Esophagus muscularis mucosa (tissue), 4 donors: ENCODE measurements at regions not wholly inside any gene's neighbourhood (a gene's known extent, or its start where the extent isn't known, plus 50 kb on each side); places are given as distances from the start of the nearest gene placed in this dataset.

Experiments used
- DNase-seq: peaks from one replicate; pipeline ENCODE4 v3.0.0-alpha.2; 2017; ENCODE audit errors: extremely low spot score
- H3K27ac ChIP-seq, 4 donors: fragments of 200-600 bp; sonication (generic); replicated peaks in 1 of 4; 1 replicate in 3 of 4; 2 replicates in 1 of 4; pipeline ENCODE4 v1.5.1; 2016 to 2019; ENCODE audit warnings: mild to moderate bottlenecking in 1 of 4
- H3K27me3 ChIP-seq, 4 donors: fragments of 200-600 bp; sonication (generic); one replicate each; pipeline versions ENCODE4 v1.5.1 to v1.6.0; 2016 to 2019
- H3K36me3 ChIP-seq, 4 donors: fragments of 200-600 bp; sonication (generic); one replicate each; pipeline ENCODE4 v1.5.1; 2016 to 2019
- H3K4me1 ChIP-seq, 4 donors: fragments of 200-600 bp; sonication (generic); one replicate each; pipeline ENCODE4 v1.5.1; 2016 to 2019
- H3K4me3 ChIP-seq, 4 donors: fragments of 200-600 bp; sonication (generic); 1 replicate in 2 of 4; 2 replicates in 2 of 4; pipeline ENCODE4 v1.5.1; 2016 to 2019; ENCODE audit warnings: mild to moderate bottlenecking in 4 of 4, moderate library complexity in 1 of 4
- H3K9me3 ChIP-seq, 4 donors: fragments of 200-600 bp; sonication (generic); 1 replicate in 3 of 4; 2 replicates in 1 of 4; pipeline ENCODE4 v1.5.1; 2016 to 2019
- CTCF ChIP-seq, 3 experiments: fragments of 200-600 bp in 2 of 3; fragments of 450-650 bp in 1 of 3; sonication (generic) in 2 of 3; IDR thresholded peaks; one replicate each; pipeline ENCODE4 v1.5.1; 2017 to 2019; ENCODE audit warnings: antibody characterized with exemption in 3 of 3, mild to moderate bottlenecking in 2 of 3, moderate library complexity in 1 of 3
- EP300 ChIP-seq: sonication (generic); formaldehyde crosslinking; IDR thresholded peaks from one replicate; pipeline ENCODE4 v1.6.1; 2017; ENCODE audit warnings: antibody characterized with exemption
- POLR2A ChIP-seq: fragments of 450-650 bp; IDR thresholded peaks from one replicate; pipeline ENCODE4 v1.6.1; 2017; ENCODE audit warnings: antibody characterized with exemption, moderate library complexity, mild to moderate bottlenecking, low read depth
- POLR2AphosphoS5 ChIP-seq, 2 donors: sonication (generic); formaldehyde crosslinking; IDR thresholded peaks; one replicate each; pipeline ENCODE4 v1.6.1; 2017; ENCODE audit warnings: antibody characterized with exemption in 2 of 2
- whole genome bisulfite sequencing: methylation state at CpG from one replicate; pipeline ENCODE4 v1.1.5; 2018; 5-methylcytosine and 5-hydroxymethylcytosine counted together
- intact Hi-C: fragments of 100-400 bp; cut with DNase I; formaldehyde crosslinking; loops from one replicate; pipeline ENCODE4 v1.15.1; 2023

- no peak for TF ChIP-seq POLR2A
- TF ChIP-seq POLR2AphosphoS5 (IDR thresholded peaks at IDR 0.05): no peak
- TF ChIP-seq EP300: no peak
- TF ChIP-seq CTCF (IDR thresholded peaks at IDR 0.05): no peak
- Histone ChIP-seq H3K4me1 (peaks cover 5 to 11% (median 9%) of the 10 kb centered on the region in 4 donors), H3K4me3 (no peak overlapping the region), H3K36me3 (no peaks in the 10 kb centered on the region), H3K9me3 (peaks cover 0 to under 1% (median 0%) of the 10 kb centered on the region in 4 donors), H3K27ac (no peak overlapping the region), H3K27me3 (no peaks in the 10 kb centered on the region)
- 85% methylated on average over 1 of the region's 1 CpG for WGBS
- intact Hi-C loops: no loop called here
- DNase-seq: no peak
These were observed 450.3 kb upstream of the TBX3 start for GRCh38 chr12:115134298-115134697.

- Histone ChIP-seq H3K4me3 (no peak overlapping the region), H3K27ac (no peak overlapping the region), H3K27me3 (no peaks in the 10 kb centered on the region), H3K36me3 (no peaks in the 10 kb centered on the region), H3K4me1 (peaks cover 5 to 11% (median 9%) of the 10 kb centered on the region in 4 donors), H3K9me3 (peaks cover 0 to 3% (median 1%) of the 10 kb centered on the region in 4 donors)
- TF ChIP-seq CTCF (IDR thresholded peaks at IDR 0.05) (no peak), EP300 (no peak), POLR2AphosphoS5 (IDR thresholded peaks at IDR 0.05) (no peak), POLR2A (no peak)
- intact Hi-C loops: no loop called here
- no peak for DNase-seq
- WGBS: 95% methylated on average over 3 of the region's 3 CpGs
These were observed 448.9 kb upstream of the TBX3 start for GRCh38 chr12:115132905-115133304.

GRCh38 chr12:115132145-115132544, 448.2 kb upstream of the TBX3 start:
- no peaks in the 10 kb centered on the region for H3K36me3 ChIP-seq
- H3K9me3 ChIP-seq: peaks cover 0 to 4% (median 2%) of the 10 kb centered on the region in 4 donors
- TF ChIP-seq POLR2AphosphoS5 (IDR thresholded peaks at IDR 0.05): no peak
- no peak overlapping the region for H3K4me3 ChIP-seq
- peaks cover 5 to 11% (median 9%) of the 10 kb centered on the region in 4 donors for H3K4me1 ChIP-seq
- WGBS: 80% methylated on average over 3 of the region's 3 CpGs
- no peak for DNase-seq
- H3K27me3 ChIP-seq: no peaks in the 10 kb centered on the region
- no peak overlapping the region for H3K27ac ChIP-seq
- intact Hi-C loops: no loop called here

GRCh38 chr12:115129727-115130126, 445.8 kb upstream of the TBX3 start:
- TF ChIP-seq EP300: no peak
- TF ChIP-seq CTCF (IDR thresholded peaks at IDR 0.05): no peak
- no peak for TF ChIP-seq POLR2AphosphoS5 (IDR thresholded peaks at IDR 0.05)
- no peak for TF ChIP-seq POLR2A
- no peak overlapping the region for H3K4me3 ChIP-seq
- H3K4me1 ChIP-seq: no peaks in the 10 kb centered on the region
- intact Hi-C loops: no loop called here
- peaks cover 0 to 4% (median 2%) of the 10 kb centered on the region in 4 donors for H3K9me3 ChIP-seq
- no peak overlapping the region for H3K27ac ChIP-seq
- H3K27me3 ChIP-seq: no peaks in the 10 kb centered on the region
- DNase-seq: no peak
- WGBS: 76% methylated on average over 1 of the region's 1 CpG
- H3K36me3 ChIP-seq: no peaks in the 10 kb centered on the region

- H3K36me3 ChIP-seq: no peaks in the 10 kb centered on the region
- no peak for DNase-seq
- no peaks in the 10 kb centered on the region for H3K4me1 ChIP-seq
- H3K27ac ChIP-seq: no peak overlapping the region
- intact Hi-C loops: no loop called here
- TF ChIP-seq POLR2AphosphoS5 (IDR thresholded peaks at IDR 0.05) (no peak), CTCF (IDR thresholded peaks at IDR 0.05) (no peak), POLR2A (no peak), EP300 (no peak)
- H3K27me3 ChIP-seq: peaks cover 0 to 6% (median 0%) of the 10 kb centered on the region in 4 donors
- no peak overlapping the region for H3K4me3 ChIP-seq
- no peaks in the 10 kb centered on the region for H3K9me3 ChIP-seq
These were observed 437.1 kb upstream of the TBX3 start for GRCh38 chr12:115121053-115121452.
